GM12892 (cell line): ENCODE measurements at regions not wholly inside any gene's neighbourhood (a gene's known extent, or its start where the extent isn't known, plus 50 kb on each side); places are given as distances from the start of the nearest gene placed in this dataset.

Experiments
- DNase-seq: peaks from one replicate; pipeline ENCODE4 v3.0.0; 2011; ENCODE audit not compliant: insufficient read length
- FAIRE-seq: peaks from 2 replicates; lab custom pipeline; 2011; peaks lifted over from hg19 to GRCh38; lab: Jason Lieb, UNC
- POLR2A ChIP-seq: IDR thresholded peaks from 2 replicates; pipeline ENCODE4 v1.6.1; 2011; ENCODE audit warnings: low read depth, low read length, control low read depth
- POLR2AphosphoS5 ChIP-seq: IDR thresholded peaks from 2 replicates; pipeline ENCODE4 v1.6.1; 2011; ENCODE audit warnings: low read depth, low read length, control low read depth
- TAF1 ChIP-seq: IDR thresholded peaks from 2 replicates; pipeline ENCODE4 v1.6.1; 2011; ENCODE audit warnings: low read depth, mild to moderate bottlenecking, control low read depth, low read length, borderline replicate concordance

- no peak for TF ChIP-seq TAF1
- no peak for TF ChIP-seq POLR2A
- TF ChIP-seq POLR2AphosphoS5, result no peak
- FAIRE-seq (no peak), DNase-seq (no peak)
These were observed 199.5 kb upstream of the CIBAR2 start for GRCh38 chr16:85311741-85312140.

- no peak for DNase-seq
- TF ChIP-seq POLR2AphosphoS5, result no peak
- no peak for TF ChIP-seq POLR2A
- no peak for TF ChIP-seq TAF1
- FAIRE-seq, result no peak
These were observed 199.9 kb upstream of the CIBAR2 start for GRCh38 chr16:85312174-85312573.

- no peak for FAIRE-seq
- no peak for DNase-seq
- no peak for TF ChIP-seq POLR2AphosphoS5
- no peak for TF ChIP-seq TAF1
- no peak for TF ChIP-seq POLR2A
These were observed 200.6 kb upstream of the CIBAR2 start for GRCh38 chr16:85312642-85313525.

GRCh38 chr16:85313526-85314301, 201.4 kb upstream of the CIBAR2 start:
- no peak for TF ChIP-seq TAF1
- TF ChIP-seq POLR2A, result no peak
- no peak for TF ChIP-seq POLR2AphosphoS5
- no peak for DNase-seq
- no peak for FAIRE-seq

GRCh38 chr16:85314512-85314971, 202.3 kb upstream of the CIBAR2 start:
- no peak for TF ChIP-seq POLR2AphosphoS5
- TF ChIP-seq TAF1, result no peak
- no peak for TF ChIP-seq POLR2A
- DNase-seq (no peak), FAIRE-seq (no peak)

GRCh38 chr16:85315866-85316265, 203.6 kb upstream of the CIBAR2 start:
- no peak for DNase-seq
- no peak for FAIRE-seq
- no peak for TF ChIP-seq POLR2AphosphoS5
- TF ChIP-seq POLR2A, result no peak
- no peak for TF ChIP-seq TAF1

GRCh38 chr16:85316321-85316919, 204.1 kb upstream of the CIBAR2 start:
- TF ChIP-seq POLR2AphosphoS5 (no peak), POLR2A (no peak), TAF1 (no peak)
- peak; percentile 56 for DNase-seq

GRCh38 chr16:85316944-85317343, 204.7 kb upstream of the CIBAR2 start:
- no peak for FAIRE-seq
- no peak for TF ChIP-seq POLR2A
- no peak for TF ChIP-seq TAF1
- no peak for DNase-seq

More at GRCh38 chr16:85316321-85316919, 204.1 kb upstream of the CIBAR2 start:
- FAIRE-seq, result no peak

- FAIRE-seq (no peak), DNase-seq (no peak)
- TF ChIP-seq POLR2AphosphoS5 (no peak), TAF1 (no peak), POLR2A (no peak)
These were observed 205.4 kb upstream of the CIBAR2 start for GRCh38 chr16:85317704-85318103.

GRCh38 chr16:85319208-85319983, 207.1 kb upstream of the CIBAR2 start:
- no peak for FAIRE-seq
- no peak for DNase-seq
- TF ChIP-seq POLR2AphosphoS5, result no peak
- TF ChIP-seq POLR2A, result no peak
